ENCODE measurements at regions not wholly inside any gene's neighbourhood (a gene's known extent, or its start where the extent isn't known, plus 50 kb on each side); places are given as distances from the start of the nearest gene placed in this dataset.

- ATAC-seq (ENCODE audit: insufficient read depth, low read depth), result no peak
Measured at GRCh38 chr20:16201191-16201590, 372.1 kb downstream of the KIF16B start.

GRCh38 chr20:16197696-16198095 is 375.6 kb downstream of the KIF16B start:
- no peak for ATAC-seq (ENCODE audit: insufficient read depth, low read depth)
- Histone ChIP-seq H3K27me3 (ENCODE audit: insufficient read depth, low read length, poor library complexity) (no peaks in the 10 kb centered on the region), H3K9ac (ENCODE audit: low read depth, low read length) (no peak overlapping the region), H3K4me1 (ENCODE audit: insufficient read depth, low read length) (no peaks in the 10 kb centered on the region), H3K36me3 (ENCODE audit: insufficient read depth, low read length) (no peaks in the 10 kb centered on the region), H3K4me2 (ENCODE audit: insufficient read depth, low read length) (no peak overlapping the region), H2AFZ (ENCODE audit: low read depth, low read length) (no peak overlapping the region), H3K27ac (ENCODE audit: low read length) (no peak overlapping the region), H3K4me3 (ENCODE audit: low read depth in 1 of 2, low read length in 2 of 2) (no peak overlapping the region), H3K79me2 (ENCODE audit: insufficient read depth, low read length) (no peaks in the 10 kb centered on the region), H4K20me1 (ENCODE audit: insufficient read depth, low read length) (no peaks in the 10 kb centered on the region), H3K9me3 (ENCODE audit: insufficient read depth, low read length, severe bottlenecking) (no peaks in the 10 kb centered on the region)
- TF ChIP-seq CTCF (IDR thresholded peaks at IDR 0.05; ENCODE audit: borderline replicate concordance, extremely low read depth, low read length, poor library complexity, severe bottlenecking) (no peak), EZH2 (IDR thresholded peaks at IDR 0.05; ENCODE audit: borderline replicate concordance, low read depth, low read length, severe bottlenecking) (no peak)
- DNase-seq, result no peak

More at GRCh38 chr20:16201191-16201590, 372.1 kb downstream of the KIF16B start:
- no peak for DNase-seq
- no peaks in the 10 kb centered on the region for H3K27me3 ChIP-seq (ENCODE audit: insufficient read depth, low read length, poor library complexity)
- no peak overlapping the region for H3K4me3 ChIP-seq (ENCODE audit: low read depth in 1 of 2, low read length in 2 of 2)
- H3K36me3 ChIP-seq (ENCODE audit: insufficient read depth, low read length), result no peaks in the 10 kb centered on the region
- no peak overlapping the region for H3K9ac ChIP-seq (ENCODE audit: low read depth, low read length)
- H3K27ac ChIP-seq (ENCODE audit: low read length), result no peak overlapping the region
- H3K9me3 ChIP-seq (ENCODE audit: insufficient read depth, low read length, severe bottlenecking), result no peaks in the 10 kb centered on the region
- H3K4me1 ChIP-seq (ENCODE audit: insufficient read depth, low read length), result no peaks in the 10 kb centered on the region
- H4K20me1 ChIP-seq (ENCODE audit: insufficient read depth, low read length), result no peaks in the 10 kb centered on the region
- H3K79me2 ChIP-seq (ENCODE audit: insufficient read depth, low read length), result no peaks in the 10 kb centered on the region
- no peak overlapping the region for H3K4me2 ChIP-seq (ENCODE audit: insufficient read depth, low read length)
- TF ChIP-seq CTCF (IDR thresholded peaks at IDR 0.05; ENCODE audit: borderline replicate concordance, extremely low read depth, low read length, poor library complexity, severe bottlenecking) (no peak), EZH2 (IDR thresholded peaks at IDR 0.05; ENCODE audit: borderline replicate concordance, low read depth, low read length, severe bottlenecking) (no peak)
- no peak overlapping the region for H2AFZ ChIP-seq (ENCODE audit: low read depth, low read length)

- H3K4me2 ChIP-seq (ENCODE audit: insufficient read depth, low read length), result no peak overlapping the region
- TF ChIP-seq EZH2 (IDR thresholded peaks at IDR 0.05; ENCODE audit: borderline replicate concordance, low read depth, low read length, severe bottlenecking) (no peak), CTCF (IDR thresholded peaks at IDR 0.05; ENCODE audit: borderline replicate concordance, extremely low read depth, low read length, poor library complexity, severe bottlenecking) (no peak)
- H4K20me1 ChIP-seq (ENCODE audit: insufficient read depth, low read length), result no peaks in the 10 kb centered on the region
- no peak for DNase-seq
- H3K9me3 ChIP-seq (ENCODE audit: insufficient read depth, low read length, severe bottlenecking), result no peaks in the 10 kb centered on the region
- H3K4me1 ChIP-seq (ENCODE audit: insufficient read depth, low read length), result no peaks in the 10 kb centered on the region
- no peaks in the 10 kb centered on the region for H3K27me3 ChIP-seq (ENCODE audit: insufficient read depth, low read length, poor library complexity)
- H3K4me3 ChIP-seq (ENCODE audit: low read depth in 1 of 2, low read length in 2 of 2), result no peak overlapping the region
- H3K79me2 ChIP-seq (ENCODE audit: insufficient read depth, low read length), result no peaks in the 10 kb centered on the region
- ATAC-seq (ENCODE audit: insufficient read depth, low read depth), result no peak
- H2AFZ ChIP-seq (ENCODE audit: low read depth, low read length), result no peak overlapping the region
- no peaks in the 10 kb centered on the region for H3K36me3 ChIP-seq (ENCODE audit: insufficient read depth, low read length)
- H3K9ac ChIP-seq (ENCODE audit: low read depth, low read length), result no peak overlapping the region
- no peak overlapping the region for H3K27ac ChIP-seq (ENCODE audit: low read length)
Measured at GRCh38 chr20:16195671-16196070, 377.6 kb downstream of the KIF16B start.
